ENCODE measurements at regions not wholly inside any gene's neighbourhood (a gene's known extent, or its start where the extent isn't known, plus 50 kb on each side); places are given as distances from the start of the nearest gene placed in this dataset.
A peak's percentile ranks its signal among the peaks of the same experiment; 100 is the strongest.
"Not testable (repeated sequence)": the region's sequence is repeated elsewhere in the genome, so short reads cannot be mapped to it uniquely, and the experiment has no call there.

- no peak for DNase-seq (ENCODE audit: low spot score)
These were observed 397.8 kb downstream of the SEC23A start for GRCh38 chr14:38705220-38705619.

GRCh38 chr14:38704220-38704619, 398.8 kb downstream of the SEC23A start:
- DNase-seq (ENCODE audit: low spot score), result no peak

GRCh38 chr14:38696925-38697324, 406.1 kb downstream of the SEC23A start:
- DNase-seq (ENCODE audit: low spot score), result no peak

GRCh38 chr14:38693423-38693822, 409.6 kb downstream of the SEC23A start:
- peak; percentile 7 for DNase-seq (ENCODE audit: low spot score)

- no peak for DNase-seq (ENCODE audit: low spot score)
These were observed 413.1 kb upstream of the CLEC14A start for GRCh38 chr14:38669027-38669426.

GRCh38 chr14:38663382-38663781, 407.5 kb upstream of the CLEC14A start:
- no peak for DNase-seq (ENCODE audit: low spot score)

- peak; percentile 17 for DNase-seq (ENCODE audit: low spot score)
These were observed 406.9 kb upstream of the CLEC14A start for GRCh38 chr14:38662781-38663180.

DNA sequence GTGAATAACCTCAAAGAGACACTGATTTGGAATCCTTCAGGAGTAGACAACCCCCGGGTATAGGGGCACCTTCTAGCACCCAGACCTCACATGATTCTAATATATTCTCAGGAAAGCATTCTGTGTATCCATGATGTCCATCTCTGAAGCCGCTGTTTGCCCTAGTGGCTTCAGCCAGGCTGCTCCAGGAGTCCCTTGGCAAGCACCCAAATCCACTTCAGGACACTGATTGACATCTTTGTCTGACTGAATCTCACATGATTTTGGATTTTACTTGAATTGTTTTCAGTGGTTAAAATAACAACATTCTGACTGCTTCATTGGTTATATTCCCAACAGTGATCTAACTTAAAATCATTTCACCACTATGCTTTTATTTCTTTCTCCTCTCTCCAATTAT, 390.5 kb upstream of the CLEC14A start:
- no peak for DNase-seq (ENCODE audit: low spot score)

DNA sequence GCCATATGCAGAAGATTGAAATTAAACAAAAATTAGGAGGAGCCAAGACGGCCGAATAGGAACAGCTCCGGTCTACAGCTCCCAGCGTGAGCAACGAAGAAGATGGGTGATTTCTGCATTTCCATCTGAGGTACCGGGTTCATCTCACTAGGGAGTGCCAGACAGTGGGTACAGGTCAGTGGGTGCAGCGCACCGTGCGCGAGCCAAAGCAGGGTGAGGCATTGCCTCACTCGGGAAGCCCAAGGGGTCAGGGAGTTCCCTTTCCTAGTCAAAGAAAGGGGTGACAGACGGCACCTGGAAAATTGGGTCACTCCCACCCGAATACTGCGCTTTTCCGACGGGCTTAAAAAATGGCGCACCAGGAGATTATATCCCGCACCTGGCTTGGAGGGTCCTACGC, 379.0 kb upstream of the CLEC14A start:
- DNase-seq (ENCODE audit: low spot score), result not testable (repeated sequence)

DNA sequence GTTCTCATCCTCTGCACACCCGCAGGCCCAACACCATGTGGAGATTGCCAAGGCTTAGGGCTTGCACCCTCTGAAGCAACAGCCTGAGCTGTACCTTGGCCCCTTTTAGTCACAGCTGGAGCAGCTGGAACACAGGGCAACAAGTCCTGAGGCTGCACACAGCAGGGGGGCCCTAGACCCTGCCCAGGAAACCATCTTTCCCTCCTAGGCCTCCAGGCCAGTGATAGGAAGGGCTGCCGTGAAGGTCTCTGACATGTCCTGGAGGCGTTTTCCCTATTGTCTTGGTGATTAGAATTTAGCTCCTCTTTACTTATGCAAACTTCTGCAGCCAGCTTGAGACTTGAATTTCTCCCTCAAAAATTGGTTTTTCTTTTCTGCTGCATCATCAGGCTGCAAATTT, 373.5 kb upstream of the CLEC14A start:
- DNase-seq (ENCODE audit: low spot score), result no peak

DNA sequence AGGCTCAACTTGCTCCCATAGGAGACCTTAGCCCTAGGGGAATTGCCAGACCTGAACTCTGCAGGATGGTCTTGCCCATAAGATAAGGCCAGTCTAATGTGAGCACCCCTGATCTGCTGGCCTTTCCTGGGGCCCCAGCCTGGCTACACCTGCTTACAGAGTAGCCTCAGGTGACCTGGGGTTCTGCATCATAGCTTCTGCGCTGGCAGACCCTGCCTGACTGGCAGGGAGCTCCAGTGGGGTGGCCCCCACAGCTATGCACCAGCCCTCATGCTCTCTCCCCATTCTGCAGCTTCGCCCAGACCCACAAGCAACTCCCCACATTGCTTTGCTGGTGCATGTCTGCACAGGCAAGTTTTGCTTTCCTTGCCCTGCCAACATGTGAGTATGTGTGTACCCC, 371.3 kb upstream of the CLEC14A start:
- no peak for DNase-seq (ENCODE audit: low spot score)

DNA sequence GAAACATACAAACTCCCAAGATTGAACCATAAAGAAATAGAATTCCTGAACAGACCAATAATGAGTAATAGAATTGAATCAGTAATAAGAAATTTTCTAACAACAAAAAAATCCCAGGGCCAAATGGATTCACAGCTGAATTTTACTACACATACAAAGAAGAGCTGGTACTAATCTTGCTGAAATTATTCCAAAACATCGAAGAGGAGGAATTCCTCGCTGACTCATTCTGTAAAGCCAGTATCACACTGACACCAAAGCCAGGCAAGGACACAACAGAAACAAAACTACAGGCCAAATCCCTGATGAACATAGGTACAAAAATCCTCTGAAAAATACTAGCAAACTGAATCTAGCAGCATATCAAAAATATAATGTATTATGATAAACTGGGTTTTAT, 367.8 kb upstream of the CLEC14A start:
- DNase-seq (ENCODE audit: low spot score), result no peak

- no peak for DNase-seq (ENCODE audit: low spot score)
These were observed 362.6 kb upstream of the CLEC14A start for GRCh38 chr14:38618514-38618913.

GRCh38 chr14:38616959-38617358, 361.1 kb upstream of the CLEC14A start:
- DNase-seq (ENCODE audit: low spot score), result no peak

GRCh38 chr14:38611928-38612327, 356.0 kb upstream of the CLEC14A start:
- no peak for DNase-seq (ENCODE audit: low spot score)

GRCh38 chr14:38608244-38608643, 352.4 kb upstream of the CLEC14A start:
- DNase-seq (ENCODE audit: low spot score), result no peak

- peak; percentile 2 for DNase-seq (ENCODE audit: low spot score)
These were observed 349.6 kb upstream of the CLEC14A start for GRCh38 chr14:38605193-38606114.

GRCh38 chr14:38600572-38600971, 344.7 kb upstream of the CLEC14A start:
- not testable (repeated sequence) for DNase-seq (ENCODE audit: low spot score)

DNA sequence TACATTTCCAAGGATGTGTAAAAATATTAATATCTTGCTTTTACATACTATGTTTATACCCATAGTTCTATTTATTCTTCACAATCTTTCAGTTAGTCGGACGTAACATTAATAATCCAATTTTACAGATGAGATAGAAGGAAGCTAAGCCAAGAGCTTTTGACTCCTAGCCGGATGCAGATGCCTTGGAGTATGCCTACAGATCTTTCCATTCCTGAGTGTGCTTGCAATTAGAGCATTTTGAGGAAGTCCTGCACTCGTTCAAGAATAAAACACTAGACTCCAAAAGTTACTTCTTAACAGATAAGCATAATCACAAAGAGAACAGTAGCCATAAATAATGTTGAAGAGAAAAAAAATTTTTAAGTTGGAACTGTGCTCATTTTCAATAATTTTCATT, 337.6 kb upstream of the CLEC14A start:
- DNase-seq (ENCODE audit: low spot score), result no peak

DNA sequence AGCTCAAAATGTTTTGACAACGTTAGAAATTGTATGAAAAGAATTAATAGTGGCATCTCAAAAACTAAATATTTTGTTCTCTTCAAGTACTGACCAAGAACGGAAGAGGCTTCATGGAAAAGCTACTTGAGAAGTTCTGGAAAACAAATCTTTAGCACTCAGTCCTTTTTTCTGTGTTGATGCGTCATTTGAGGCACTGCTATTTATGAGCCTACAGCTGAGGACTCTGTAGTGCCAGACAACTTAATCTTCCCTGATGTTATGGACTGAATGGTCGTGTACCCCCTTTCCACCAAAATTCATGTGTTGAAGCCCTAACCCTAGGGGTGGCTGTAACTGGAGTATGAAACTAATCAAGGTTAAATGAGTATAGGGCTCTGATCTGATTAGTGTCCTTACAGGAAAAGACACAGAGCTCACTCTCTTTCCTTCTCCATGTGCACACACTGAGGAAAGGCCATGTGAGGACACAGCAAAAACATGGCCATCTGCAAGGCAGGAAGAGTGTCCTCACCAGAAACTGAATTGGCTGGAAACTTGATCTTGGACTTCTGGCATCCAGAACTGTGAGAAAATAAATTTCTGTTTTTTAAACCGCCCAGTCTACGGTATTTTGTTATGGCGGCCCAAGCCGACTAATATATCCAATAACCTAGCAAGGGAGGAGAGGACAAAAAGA, 337.0 kb upstream of the CLEC14A start:
- no peak for DNase-seq (ENCODE audit: low spot score)

DNA sequence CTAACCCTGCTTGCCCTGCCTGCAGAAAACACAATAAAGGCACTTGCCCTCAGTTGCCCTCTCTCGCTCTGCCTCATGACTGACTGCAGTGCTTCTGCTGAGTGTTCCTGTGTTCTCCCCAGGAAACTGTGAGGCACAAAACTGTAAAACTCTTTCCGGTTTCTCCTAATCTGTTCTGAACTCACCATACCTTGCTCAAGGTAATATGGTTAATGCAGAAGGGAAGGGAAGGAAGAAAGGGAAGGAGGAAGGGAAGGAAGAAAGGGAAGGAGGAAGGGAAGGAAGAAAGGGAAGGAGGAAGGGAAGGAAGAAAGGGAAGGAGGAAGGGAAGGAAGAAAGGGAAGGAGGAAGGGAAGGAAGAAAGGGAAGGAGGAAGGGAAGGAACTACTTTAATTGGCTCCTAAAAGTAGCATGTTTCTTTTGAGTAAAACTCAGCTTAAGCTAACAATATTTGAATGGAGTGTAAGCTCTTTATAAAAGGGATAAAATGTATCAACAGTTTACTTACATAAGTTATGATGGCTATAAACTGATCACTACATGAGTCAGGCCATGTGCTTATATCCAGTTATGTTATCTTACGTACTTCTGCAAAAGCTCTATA, 334.0 kb upstream of the CLEC14A start:
- DNase-seq (ENCODE audit: low spot score), result no peak

GRCh38 chr14:38583471-38583870, 327.6 kb upstream of the CLEC14A start:
- no peak for DNase-seq (ENCODE audit: low spot score)

DNA sequence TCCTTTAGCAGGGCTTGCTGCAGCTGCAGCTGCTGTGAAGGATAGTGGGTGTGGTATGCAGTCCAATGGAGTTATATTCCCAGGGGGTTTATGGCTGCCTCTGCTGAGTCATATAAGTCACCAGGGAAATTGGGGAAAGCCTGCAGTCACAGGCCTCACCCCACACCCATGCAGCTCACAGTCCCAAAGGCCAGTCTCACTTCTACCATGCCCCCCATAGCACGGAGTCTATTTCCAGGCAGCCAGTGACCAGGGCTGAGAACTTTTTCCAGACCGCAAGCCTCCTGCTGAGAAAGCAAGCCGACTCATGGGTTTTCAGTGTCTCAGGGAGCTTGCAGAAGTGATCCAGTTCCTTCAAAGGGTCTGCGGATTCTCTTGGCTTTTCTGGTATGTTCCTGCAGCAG, 322.4 kb upstream of the CLEC14A start:
- DNase-seq (ENCODE audit: low spot score), result peak; percentile 38

All from SW480 (cell line).